ENCODE measurements at regions not wholly inside any gene's neighbourhood (a gene's known extent, or its start where the extent isn't known, plus 50 kb on each side); places are given as distances from the start of the nearest gene placed in this dataset.
"Not testable (repeated sequence)": the region's sequence is repeated elsewhere in the genome, so short reads cannot be mapped to it uniquely, and the experiment has no call there.

DNA sequence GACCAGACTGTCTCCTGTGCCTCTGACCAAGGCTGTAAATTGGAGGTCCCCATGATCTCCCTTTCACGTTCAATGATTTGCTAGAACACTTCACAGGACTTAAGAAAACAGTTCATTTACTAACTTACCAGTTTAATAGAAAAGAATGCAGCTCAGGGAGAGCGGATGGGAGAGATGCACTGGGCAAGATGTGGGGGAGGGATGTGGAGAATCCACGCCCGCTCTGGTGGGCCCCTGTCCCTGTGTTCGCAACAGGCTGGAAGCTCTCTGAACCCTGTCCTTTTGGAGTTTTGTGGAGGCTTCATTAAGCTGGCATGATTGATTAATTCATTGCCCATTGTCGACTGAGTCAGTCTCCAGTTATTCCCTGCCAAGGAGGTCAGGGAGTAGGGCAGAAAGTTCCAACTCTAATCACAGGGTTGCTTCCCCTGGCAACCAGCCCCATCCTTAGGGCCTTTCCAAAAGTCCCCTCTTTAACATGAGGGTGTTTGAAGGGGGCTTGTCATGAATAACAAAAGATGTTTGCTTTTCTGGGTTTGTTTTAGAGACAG lies 257.1 kb downstream of the ACKR3 start:
- ATAC-seq = no peak
- intact Hi-C loops (cut with DNase I) = no loop called here
- peak; percentile 43 for DNase-seq

DNA sequence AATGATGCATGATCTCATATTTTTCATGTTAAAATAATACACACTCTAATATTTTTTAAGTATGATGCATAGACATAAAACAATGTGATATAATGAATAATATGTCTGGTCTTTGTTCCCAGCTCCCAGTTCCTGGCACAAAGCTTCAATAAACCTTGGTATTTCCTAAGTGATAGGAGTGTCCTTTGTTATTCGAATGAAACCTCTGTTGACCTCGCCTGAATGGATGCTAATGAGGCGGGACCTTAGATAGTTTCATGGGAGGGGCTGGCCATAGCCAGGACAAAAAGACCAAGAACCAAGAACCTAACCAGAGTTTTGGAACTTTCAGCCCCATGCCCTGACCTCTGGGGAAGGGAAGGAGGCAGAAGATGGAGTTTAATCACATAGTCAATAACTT lies 257.7 kb upstream of the COPS8 start:
- DNase-seq = peak; percentile 38
- intact Hi-C loops (cut with DNase I) = no loop called here
- peak in 1 of 2 donors; percentile 66 for ATAC-seq

DNA sequence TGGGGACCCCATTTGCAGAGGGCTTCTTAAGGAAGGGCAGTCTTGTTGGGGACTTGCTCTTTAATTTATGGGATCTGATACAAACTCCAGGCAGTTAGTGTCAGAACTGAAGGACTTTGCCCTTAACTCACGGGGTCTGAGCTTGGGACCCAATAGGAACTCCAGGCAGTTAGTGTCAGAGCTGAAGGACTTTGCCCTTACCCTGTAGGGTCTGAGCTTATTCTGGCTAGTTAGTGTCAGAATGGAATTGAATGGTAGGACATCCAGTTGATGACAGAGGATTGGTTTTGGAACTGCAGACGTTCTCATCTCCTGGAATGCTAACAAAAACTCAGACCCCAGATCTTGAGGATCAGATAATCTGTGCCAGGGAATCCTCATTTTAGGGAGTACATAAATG lies 256.9 kb upstream of the COPS8 start:
- DNase-seq (no peak), ATAC-seq (no peak)
- intact Hi-C loops (cut with DNase I) = no loop called here

DNA sequence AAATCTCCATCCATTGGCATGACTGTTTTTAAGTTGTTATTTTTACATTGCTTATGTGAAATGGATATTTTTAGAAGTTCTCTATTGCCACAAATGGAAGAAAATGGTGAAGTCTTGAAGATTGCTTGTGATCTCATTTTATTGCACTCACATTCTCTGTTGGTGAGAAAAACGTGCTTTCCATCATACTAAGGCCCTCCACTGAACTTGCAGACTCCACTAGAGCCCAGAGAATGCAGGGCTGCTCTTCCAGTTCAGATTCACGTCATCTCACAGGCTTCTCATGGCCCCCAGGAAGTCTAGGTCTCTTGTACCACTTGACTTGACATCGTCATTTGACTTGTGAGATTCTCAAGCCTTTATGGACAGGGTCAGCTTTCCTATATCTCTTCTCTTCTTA lies 254.8 kb upstream of the COPS8 start:
- intact Hi-C loops (cut with DNase I) = no loop called here
- ATAC-seq = no peak
- no peak for DNase-seq

DNA sequence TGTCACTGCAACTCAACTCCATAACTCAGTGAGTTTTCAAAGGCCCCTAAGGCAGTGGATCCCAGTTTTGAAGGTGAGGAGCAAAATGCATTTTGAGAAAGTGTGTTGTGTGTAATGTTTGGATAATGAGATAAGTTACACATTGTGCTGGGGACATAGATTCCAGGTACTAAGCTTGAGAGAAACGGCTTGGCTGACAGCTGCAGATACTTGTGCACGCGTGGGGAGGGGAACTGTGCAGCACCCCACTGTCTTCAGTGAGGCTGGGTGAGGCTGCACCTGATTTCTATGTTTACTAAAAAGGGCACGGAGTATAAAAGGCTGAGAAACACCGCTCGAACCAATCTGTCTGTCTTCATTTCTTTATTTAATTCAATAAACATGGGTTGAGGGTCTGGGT lies 254.0 kb upstream of the COPS8 start:
- DNase-seq = no peak
- intact Hi-C loops (cut with DNase I) = no loop called here
- no peak for ATAC-seq

DNA sequence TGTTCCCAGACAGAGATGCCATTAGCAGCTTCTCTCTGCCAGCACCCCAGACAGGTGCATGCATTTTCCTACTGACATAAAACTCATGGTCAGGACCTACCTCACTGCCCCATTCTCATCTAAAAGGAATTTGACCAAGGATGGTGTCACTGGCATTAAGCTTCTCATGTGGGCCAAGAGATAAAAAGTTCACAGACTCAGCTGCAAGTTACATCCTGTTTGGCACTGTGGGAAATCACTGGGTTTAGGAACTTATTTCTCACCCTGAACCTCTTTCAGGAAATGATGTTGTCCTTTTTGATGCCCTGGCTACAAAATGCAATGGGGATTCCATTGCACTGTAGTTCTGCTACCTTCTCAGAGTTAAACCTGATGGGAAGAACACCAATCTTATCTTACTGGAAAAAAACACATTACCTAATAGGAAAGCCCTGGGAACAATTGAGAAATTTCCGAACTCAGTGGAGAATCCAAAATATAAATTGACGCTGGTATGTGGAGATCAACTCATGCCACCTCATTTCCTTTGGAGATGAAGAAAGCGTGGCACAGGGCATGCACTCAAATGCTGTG lies 252.1 kb upstream of the COPS8 start:
- intact Hi-C loops (cut with DNase I) = no loop called here
- peak; percentile 34 to 60 for ATAC-seq
- DNase-seq = no peak

DNA sequence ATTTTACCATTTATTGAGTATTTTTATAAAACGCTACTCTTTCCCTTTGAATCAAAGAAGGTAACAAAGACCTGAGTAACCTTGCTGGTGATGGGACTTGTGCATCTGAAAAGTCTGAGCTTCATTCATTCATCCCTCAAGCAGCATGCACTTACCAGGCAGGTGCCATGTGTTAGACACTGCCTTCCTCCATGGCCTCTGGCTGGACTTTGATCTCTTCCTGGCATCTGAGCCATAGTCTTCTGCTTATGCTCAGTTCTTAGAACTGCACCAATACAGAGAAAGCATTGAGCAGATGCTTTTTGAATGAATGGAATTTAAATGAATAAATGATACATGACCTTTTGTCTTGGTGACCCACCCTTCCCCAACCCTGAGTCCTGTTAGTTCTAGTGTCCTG lies 251.4 kb upstream of the COPS8 start:
- intact Hi-C loops (cut with DNase I) = no loop called here

DNA sequence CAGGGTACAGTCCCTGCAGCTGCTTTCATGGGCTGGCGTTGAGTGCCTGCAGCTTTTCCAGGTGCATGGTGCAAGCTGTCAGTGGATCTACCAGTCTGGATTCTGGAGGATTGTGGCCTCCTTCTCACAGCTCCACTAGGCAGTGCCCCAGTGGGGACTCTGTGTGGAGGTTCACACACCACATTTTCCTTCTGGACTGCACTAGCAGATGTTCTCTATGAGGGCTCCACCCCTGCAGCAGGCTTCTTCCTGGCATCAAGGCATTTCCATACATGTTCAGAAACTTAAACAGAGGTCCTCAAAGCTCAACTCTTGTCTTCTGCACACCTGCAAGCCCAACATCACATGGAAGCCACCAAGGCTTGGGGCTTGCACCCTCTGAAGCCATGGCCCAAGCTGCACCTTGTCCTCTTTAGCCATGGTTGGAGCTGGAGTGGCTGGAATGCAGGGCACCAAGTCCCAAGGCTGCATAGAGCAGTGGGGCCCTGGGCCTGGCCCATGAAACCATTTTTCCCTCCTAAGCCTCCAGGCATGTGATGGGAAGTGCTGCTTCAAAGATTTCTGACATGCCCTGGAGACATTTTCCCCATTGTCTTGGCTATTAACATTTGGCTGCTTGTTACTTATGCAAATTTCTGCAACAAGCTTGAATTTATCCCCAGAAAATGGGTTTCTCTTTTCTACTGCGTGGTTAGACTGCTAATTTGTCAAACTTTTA lies 250.2 kb upstream of the COPS8 start:
- DNase-seq = no peak
- ATAC-seq = no peak
- intact Hi-C loops (cut with DNase I) = no loop called here

More for the DNA sequence above, 251.4 kb upstream of the COPS8 start:
- DNase-seq = no peak
- ATAC-seq = no peak

DNA sequence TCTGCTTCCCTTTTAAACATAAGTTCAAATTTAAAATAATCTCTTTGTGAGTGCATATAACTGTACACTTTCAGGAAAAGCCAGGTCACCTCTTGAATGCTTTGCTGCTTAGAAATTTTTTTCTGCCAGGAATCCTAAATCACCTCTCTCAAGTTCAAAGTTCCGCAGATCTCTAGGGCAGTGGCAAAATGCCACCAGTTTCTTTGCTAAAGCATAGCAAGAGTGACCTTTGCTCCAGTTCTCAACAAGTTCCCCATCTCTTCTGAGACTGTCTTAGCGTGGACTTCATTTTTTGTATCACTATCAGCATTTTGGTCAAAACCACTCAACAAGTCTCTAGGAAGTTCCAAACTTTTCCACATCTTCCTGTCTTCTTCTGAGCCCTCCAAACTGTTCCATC lies 249.7 kb upstream of the COPS8 start:
- DNase-seq; intact Hi-C loops (cut with DNase I); ATAC-seq: not testable (repeated sequence)

DNA sequence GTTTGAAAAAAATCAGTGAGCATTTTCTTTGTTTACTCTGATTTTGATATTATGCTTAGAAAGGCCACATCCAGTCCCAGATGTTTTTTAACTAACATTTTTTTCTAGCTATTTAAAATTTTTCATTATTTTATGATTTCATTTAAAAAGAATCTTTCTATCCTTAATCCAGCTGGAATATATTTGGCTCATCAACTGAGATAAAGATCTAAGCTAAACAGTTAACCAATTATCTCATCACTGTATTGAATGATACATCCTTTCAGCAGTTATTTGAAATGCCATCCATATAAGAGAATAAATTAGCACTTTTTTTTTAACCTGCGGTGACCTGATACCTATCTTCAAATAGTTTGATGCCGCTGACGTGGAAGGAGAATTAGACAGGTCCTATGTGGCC lies 245.5 kb upstream of the COPS8 start:
- intact Hi-C loops (cut with DNase I) = no loop called here
- DNase-seq = no peak
- no peak for ATAC-seq

DNA sequence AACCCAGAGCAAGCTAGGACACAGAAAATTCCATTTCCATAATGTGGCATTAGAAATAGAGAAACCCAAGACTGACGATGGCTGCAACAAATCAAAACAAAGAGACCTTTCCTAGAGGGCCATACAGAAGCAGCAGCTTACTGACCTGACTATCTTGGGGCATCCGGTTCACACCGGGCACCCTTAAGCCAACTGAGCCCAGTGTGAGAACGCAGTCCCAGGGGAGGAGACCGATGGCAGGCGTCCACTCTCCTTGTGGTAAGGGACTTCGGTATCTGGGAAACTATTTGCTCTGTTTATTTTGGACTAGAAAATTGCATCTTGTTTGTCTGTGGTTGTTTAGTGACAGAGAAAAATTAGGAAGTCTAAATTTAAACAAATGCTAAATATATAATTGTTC lies 244.8 kb upstream of the COPS8 start:
- DNase-seq (no peak), ATAC-seq (no peak)
- intact Hi-C loops (cut with DNase I) = no loop called here

DNA sequence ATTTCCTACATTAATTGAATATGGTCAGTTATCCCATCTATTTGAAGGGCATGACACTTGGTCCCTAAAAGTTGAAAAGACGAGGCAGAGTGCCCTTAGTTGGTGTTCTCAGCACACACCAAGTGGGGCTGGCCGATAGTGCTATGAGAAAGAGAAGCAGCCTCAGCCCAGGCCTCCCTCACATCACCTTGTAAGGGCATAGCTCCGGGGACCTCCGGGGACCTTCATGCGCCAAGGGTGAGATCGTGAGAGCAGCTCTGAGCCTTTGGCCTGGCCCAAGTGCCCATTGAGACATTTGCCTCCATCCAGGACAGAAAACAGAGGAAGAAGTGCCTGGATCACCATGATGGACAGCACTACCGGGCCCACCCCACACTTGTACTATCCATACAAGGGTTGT lies 244.3 kb upstream of the COPS8 start:
- DNase-seq (no peak), ATAC-seq (no peak)
- intact Hi-C loops (cut with DNase I) = no loop called here

DNA sequence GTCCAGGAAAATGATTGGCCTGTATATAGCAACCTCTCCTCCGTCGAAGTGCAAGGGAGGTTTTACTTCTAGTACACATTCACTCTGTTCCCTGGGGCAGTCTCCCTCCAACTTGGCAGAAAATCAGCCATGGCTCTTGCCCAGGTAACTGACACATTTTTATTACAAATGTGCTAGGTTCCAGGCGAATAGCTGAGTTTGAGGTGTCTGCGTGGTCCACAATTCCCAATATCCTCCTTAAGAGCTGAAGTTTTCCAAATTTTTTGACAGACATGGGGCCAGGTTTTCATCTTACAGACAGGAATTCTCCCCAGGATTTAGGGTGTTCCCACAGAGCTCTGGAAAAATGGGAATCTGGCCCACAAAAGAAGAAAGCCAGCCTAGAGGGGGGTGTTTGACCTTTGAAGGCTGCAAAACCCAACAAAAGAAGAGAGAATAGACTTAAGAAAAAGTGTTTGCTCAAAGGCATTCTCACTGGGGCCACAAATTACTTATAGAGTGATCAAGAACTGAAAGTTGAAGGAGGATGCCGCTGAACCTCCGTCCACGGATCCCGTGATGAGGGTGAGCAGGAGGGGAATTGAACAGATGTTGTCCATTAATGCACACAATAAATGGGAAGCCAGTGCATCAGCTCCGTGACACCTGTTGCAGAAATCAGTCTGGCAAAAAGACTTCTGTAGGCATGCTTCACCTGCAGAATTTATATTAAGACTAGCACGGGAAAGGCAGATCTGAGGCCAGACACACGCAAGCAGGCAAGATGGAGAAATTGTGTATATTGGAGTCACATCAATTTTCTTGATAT lies 242.3 kb upstream of the COPS8 start:
- no peak for DNase-seq

DNA sequence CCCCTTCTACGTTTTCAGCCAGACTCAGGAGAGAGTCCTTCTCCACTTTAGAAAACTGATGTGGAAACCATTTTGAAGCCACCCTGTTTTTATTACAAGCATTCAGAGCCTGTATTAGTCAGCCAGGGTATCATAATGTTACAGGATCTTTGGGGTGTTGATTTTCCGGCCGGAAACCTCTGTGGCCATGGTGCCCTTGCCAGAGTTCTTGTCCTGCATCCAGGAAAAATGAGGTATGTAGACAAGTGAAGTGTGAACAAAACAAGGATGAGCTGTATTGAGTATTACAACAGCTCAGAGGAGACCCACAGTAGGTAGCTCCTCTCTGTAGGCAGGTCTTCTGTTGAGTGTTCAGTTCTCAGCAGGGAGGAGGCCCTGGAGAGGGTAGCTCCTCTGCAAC lies 241.0 kb upstream of the COPS8 start:
- intact Hi-C loops (cut with DNase I) = no loop called here
- DNase-seq = no peak
- ATAC-seq = no peak

More for the DNA sequence above, 242.3 kb upstream of the COPS8 start:
- intact Hi-C loops (cut with DNase I) = no loop called here
- ATAC-seq = peak in 1 of 2 donors; percentile 38

DNA sequence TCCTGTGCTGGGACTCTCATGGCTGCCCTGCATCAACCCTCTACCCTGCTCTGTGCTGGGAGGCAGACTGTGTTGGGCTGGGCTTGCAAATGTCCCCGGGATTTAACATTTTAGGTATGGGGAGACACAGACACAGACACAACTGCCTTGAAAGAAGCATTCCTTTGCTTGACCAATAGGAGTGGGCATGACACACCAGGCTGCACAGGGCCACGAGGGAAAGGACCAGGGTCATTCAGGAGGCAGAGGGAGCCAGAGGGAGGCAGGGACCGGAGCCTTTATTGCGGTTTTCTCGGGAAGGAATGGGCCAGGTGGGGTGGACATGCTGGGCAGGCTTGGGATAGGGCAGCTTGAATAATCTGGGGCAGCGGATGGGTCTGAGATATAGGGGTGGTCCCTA lies 238.7 kb upstream of the COPS8 start:
- DNase-seq = no peak
- ATAC-seq = no peak
- intact Hi-C loops (cut with DNase I) = no loop called here

DNA sequence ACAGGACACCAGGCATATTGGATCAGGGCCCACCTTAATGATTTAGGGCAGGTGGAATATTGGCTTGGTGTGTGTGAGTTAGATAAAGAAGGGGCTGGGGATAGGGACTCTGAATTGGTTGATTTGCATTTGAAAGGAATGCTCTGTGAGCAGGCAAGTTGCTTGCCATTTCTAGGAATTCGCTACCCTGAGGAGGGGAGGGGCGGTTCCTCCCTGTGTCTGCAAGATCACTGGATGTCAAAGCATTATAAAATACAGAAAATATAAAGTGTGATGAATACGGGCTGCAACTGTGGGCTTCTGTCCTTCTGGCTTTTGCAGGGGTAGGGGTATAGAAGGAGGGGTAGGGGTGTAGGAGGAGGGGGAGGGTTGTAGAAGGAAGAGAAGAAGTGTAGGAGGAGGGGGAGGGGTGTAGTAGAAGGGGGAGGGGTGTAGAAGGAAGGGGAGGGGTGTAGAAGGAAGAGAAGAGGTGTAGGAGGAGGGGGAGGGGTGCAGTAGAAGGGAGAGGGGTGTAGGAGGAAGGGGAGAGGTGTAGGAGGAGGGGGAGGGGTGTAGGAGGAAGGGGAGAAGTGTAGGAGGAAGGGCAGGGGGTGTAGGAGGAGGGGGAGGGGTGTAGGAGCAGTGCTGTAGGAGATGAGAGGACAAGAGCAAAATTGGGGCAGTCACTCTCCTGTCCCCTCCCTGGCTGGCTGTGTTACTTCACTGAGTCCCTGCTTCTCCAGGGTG lies 238.0 kb upstream of the COPS8 start:
- no peak for DNase-seq
- intact Hi-C loops (cut with DNase I) = no loop called here
- ATAC-seq = no peak

DNA sequence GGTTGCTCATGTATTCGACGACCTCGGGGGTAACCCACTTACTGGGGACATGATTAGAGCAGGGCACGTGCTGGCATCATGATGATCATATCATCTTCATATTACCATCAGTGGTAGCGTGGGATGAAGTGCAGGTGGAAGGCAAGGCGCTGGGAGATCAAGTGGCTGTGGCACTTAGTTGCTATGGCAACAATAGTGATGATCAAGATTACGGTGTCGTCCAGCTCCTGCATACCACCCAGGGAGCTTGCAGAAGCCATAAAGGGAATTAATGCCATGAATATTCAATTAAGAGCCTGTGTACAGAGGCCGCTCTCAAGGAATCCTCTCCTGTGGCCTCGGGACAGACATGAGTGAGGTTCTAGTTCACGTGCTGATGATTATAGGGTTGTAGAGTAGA lies 237.2 kb upstream of the COPS8 start:
- intact Hi-C loops (cut with DNase I) = no loop called here
- ATAC-seq = no peak
- DNase-seq = no peak

DNA sequence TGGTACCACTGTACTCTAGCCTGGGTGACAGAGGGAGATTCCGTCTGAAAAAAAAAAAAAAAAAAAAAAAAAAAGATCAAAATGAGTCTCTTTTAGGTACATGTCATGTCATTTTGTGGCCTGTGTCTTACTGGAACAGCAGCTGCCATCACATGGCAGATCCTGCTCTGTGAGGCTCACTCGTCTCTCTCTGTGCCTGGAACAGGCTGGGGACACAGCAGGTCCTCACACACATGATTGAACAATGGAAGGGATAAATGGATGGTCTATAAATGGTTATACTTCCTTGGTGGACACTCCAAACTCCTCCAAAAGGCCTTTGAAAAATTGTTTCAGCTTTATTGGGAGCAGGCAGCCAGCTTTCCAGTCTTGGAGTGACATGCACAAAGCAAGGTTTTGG lies 236.2 kb upstream of the COPS8 start:
- DNase-seq = no peak
- intact Hi-C loops (cut with DNase I) = no loop called here

DNA sequence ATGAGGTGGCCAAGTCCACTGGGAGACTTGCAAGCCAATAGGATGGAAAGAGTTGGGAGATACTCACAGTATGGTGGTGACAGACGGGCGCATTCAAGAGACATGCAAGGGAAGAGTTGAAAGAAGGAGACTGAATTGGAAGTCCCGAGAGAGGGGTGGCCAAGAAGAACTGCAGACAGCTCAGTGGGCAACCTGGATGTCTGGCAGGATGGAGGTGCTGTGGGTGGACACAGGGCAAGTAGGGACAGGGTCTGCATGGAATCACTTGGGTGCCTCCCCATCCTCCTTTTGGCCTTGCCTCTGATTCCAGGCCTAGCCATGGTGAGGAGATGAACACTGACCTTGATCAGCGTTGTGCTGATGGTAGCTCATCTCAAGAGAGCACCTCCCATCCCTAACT lies 235.7 kb upstream of the COPS8 start:
- intact Hi-C loops (cut with DNase I) = no loop called here
- no peak for DNase-seq
- ATAC-seq = no peak

More for the DNA sequence above, 236.2 kb upstream of the COPS8 start:
- ATAC-seq = no peak

DNA sequence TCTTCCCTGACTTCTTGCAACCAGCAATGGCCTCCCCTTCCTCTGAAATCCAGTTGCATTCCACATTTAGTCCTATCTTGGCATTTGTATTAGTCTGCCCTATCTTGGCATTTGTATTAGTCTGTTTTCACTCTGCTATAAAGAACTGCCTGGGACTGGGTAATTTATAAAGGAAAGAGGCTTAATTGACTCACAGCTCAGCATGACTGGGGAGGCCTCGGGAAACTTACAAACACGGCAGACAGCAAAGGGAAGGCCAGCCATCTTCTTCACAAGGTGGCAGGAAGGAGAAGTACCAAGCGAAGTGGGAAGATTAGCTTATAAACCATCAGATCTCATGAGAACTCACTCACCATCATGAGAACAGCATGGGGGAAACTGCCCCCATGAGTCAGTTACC lies 234.5 kb upstream of the COPS8 start:
- no peak for ATAC-seq
- DNase-seq = no peak
- intact Hi-C loops (cut with DNase I) = no loop called here
